ENCODE measurements at regions not wholly inside any gene's neighbourhood (a gene's known extent, or its start where the extent isn't known, plus 50 kb on each side); places are given as distances from the start of the nearest gene placed in this dataset.

DNA sequence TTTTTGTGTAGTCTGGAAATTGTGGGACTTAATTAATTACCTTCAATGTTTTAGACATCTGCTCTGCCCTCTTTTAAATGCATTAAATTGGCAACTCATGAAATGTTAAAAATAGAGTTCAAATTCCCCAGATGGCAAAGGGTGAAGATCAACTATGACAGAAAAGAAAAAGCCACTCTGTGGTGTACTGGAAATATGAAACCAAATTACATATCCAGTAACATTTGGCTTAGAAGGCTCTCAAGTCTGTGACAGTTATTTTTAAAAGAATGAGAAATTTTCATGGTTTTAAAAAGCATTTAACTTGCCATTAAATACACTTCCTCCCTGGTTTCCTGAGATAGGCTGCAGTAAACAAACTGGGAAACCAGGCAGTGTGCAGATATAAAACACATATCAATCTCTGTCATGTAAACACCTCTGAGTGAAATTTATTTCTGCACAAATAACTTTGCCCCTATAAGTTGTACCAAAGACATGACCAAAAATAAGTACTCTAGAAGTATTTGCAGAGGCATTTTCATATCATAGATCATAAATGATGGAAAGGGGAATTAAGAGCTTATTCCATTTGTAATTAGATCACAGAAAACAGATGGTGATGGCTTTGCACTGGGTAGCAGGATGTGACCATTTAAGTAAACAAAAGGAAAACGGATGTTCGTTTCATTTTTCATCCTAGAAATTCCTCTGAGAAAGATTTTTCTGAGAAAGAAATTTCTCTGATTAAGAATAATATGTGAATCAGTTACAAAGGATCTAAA, 360.1 kb downstream of the SAMD5 start:
- DNase-seq, result no peak

DNA sequence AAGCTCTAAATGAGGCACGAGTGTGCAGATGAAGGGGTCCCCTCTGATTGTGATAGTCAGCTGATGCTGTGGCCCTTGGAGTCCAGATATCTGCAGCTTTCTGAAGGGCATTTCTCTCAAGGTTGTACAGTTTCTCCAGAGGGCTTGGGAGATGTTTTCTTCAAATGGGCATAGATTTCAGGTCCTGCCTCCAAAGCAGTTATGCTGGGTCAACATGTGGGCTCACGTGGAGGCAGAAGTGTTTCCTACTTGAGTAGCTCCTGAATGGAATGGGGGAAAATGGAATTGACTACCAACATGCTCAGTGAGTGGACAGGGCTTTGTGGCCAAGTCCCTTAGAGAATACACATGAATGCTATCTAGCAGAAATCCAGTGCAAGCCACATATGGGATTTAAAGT, 360.7 kb downstream of the SAMD5 start:
- no peak for DNase-seq

DNA sequence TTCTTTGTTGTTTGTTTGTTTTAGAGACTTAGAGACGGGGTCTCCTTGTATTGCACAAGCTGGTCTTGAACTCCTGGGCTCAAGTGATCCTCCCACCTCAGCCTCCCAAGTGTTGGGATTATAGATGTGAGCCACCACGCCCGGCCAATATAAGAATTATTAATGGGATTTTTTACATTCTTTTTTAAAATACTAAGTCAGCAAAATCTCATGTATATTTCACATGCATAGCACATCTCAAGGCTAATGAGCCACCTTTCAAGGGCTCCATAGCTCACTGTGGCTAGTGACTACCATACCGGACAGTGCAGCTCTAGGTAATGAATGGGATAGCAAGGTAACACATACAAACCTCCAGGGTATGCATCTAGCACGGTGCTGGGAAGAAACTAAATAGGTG, 361.4 kb downstream of the SAMD5 start:
- DNase-seq, result no peak

DNA sequence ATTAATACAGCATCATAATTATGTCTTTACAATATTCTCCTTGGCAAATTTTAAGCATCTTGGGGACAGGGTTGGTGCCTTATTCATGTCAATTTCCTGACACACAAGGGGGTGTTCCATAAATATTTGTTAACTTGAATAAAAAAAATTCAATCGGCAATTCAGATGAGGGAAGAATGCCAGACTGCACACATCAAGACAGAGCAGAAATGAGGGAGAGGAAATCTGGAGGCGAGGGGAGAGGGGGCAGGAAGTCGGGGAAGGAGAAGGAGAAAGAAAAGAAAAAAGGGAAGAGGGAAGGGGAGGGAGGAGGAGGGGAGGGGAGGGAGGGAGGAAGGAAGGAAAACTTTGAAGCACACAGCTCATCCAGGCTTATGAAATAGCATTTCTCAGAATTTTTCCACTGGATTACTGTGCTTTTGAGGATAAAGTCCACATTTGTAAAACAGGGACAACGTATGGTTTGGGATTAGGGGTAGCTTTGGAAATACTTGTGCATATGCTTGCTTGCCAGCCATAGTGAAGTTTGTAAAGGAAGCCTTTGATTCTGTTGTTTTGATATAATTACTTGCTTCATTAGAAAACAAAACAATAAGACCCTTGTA, 362.1 kb downstream of the SAMD5 start:
- no peak for DNase-seq

DNA sequence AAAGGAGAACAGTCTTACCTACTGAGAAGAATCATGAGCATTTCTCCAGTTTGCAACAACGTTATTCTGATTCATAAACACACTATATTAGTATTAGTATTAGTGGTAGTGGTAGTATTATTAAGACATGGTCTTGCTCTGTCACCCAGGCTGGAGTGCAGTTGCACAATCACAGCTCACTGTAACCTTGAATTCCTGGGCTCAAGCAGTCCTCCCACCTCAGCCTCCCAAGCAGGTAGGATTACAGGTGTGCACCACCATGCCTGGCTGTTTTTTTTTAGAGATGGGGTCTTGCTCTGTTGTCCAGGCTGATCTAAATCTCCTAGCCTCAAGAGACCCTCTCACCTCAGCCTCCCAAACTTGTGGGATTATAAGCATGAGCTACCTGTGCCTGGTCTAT, 363.5 kb downstream of the SAMD5 start:
- DNase-seq, result no peak

DNA sequence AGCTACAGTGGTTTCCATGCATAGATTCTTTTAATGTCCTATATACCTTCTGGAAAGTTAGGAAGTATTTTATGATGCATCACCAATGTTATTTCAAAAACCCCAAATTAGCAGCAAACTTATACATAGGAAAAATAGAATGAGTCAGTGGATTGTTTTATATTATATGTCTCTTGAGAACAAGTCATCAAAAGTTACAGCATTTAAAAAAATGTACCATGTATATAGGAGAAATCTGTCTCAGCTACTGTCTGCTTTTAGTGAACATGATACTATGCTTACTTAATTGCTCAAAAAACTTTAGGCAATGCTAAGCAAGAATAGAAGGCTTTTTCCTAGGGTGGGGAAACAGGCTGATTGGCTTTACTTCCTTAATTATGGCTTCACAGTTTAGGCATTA, 365.3 kb downstream of the SAMD5 start:
- DNase-seq, result no peak

DNA sequence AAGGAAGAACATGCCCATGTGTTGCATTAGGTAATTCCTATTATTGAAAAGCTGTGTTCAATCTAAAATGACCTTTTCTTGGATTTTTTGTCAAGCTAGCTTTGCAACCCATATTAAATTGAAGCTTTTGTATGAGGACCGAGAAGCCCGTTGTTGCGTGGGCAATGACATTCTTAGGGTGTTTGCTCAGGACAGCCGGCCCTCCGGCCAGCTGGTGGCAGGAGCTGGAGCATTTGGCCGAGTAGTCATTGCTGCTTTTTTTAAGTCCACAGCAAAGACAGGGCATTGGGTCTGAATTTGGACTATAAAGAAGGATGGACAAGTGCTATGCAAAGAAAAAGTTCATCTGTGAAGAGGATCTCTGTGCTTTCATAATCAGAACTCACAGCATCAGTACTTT, 365.8 kb downstream of the SAMD5 start:
- no peak for DNase-seq

DNA sequence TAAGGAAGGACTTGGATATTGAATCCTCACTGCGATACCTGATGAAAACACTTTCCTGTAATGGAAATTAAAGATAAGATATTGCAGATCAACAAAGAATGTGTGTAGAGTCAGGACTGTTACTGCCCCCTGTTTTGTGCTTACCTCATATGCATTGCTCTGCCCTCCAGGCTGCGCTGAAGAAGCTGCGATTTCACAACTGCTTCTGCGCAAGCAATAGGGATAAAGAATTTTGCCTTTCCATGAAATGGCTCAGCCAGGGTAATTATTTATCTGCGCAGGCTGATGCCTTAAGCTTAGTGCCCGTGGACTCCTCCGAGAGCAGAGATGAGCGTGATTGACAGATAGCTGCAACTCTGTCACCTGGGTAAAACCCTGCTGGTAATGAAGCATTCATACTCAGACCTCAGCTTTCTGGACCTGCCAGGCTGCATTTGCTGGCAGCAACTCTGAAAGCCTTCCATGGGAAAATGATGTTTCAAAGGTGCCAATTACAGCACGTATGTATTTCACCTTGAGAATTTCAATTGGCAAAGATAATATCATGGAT, 370.6 kb downstream of the SAMD5 start:
- no peak for DNase-seq

DNA sequence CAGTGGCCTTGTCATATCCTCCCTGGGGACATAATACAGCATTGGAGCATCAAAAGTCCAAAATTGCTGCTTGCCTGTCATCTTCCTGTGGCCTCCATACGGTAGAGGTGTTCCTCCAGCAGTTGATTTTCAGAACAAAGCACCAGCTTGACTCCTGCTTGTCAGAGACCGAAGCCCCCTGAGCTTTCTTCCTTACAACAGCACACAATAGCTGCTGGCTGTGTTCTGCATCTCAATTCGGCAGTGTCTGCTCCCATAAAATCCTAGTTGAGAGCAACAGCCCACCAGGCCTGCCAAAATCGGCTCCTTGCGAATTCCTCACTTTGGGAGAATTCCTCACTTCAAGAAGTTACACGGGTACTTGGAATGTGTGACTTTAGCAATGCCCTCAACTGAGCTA, 372.9 kb downstream of the SAMD5 start:
- no peak for DNase-seq

DNA sequence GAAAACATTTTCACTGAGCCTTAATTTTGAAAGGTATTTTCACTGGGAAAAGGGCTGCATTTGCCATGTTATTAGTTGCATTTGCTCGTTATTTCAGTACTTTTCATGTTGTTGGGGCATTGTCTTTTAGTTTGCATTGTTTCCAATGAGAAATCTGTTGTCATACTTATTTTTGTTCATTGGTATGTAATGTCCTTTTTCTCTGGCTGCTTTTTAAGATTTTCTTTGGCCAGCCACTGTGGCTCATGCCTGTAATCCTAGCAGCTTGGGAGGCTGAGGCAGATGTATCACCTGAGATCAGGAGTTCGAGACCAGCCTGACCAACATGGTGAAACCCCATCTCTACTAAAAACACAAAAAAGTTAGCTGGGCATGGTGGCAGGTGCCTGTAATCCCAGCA, 379.9 kb downstream of the SAMD5 start:
- no peak for DNase-seq

DNA sequence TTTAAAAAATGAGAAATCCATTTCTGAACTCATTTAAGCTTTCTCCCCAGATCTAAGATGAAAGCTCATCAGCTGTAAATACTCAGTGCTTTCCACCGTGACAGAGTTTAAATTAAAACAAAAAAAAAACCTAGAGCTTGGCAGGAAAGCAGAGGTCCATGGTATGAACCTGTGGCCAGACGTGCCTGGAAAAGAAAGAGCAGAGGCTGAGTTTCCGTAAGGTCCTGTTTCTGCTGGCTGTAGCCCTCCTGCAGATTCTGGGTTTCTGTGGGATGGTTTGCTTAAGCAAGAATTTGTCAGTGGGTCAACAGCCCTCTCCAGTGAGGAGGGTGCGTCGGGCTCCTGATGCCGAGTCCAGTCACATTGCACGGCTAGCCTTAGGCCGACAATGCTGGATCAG, 383.2 kb downstream of the SAMD5 start:
- no peak for DNase-seq

DNA sequence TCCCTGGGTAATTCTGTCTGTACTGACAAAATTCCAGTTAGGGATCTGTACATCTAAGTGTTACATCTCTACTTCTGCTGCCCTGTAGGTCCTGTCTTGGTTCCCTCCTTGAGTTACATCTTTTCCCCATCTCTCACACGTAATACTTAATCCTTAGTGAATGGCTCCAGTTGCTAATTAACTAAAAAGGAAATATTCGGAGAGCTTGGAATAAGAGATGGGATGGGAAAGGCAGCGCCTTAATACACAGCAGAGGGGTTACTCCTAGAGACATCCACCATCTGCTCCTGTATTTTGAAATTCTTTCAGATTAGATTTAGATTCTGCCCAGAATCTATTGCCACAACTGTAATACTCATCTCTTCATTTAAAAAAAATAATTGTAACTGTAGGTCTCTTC, 384.0 kb downstream of the SAMD5 start:
- no peak for DNase-seq

DNA sequence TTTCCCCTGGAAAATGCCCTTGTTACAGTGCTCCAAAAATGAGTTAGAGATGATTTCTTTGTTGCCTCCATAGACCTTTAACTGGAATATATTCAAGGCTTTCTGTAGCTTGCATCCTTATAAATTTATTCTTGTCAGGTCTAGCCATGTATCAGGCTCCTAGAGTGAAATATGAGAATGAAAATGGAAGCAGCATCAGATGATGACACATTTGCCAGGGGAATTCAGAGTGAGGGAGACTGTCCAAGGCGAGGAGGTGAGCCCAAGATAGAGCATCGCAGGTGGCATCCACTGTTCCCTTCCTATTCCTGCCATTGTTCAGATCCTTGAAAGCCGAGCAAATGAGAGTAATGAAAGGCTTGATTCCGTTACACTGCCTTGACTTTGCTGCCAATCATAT, 386.8 kb downstream of the SAMD5 start:
- DNase-seq, result no peak

DNA sequence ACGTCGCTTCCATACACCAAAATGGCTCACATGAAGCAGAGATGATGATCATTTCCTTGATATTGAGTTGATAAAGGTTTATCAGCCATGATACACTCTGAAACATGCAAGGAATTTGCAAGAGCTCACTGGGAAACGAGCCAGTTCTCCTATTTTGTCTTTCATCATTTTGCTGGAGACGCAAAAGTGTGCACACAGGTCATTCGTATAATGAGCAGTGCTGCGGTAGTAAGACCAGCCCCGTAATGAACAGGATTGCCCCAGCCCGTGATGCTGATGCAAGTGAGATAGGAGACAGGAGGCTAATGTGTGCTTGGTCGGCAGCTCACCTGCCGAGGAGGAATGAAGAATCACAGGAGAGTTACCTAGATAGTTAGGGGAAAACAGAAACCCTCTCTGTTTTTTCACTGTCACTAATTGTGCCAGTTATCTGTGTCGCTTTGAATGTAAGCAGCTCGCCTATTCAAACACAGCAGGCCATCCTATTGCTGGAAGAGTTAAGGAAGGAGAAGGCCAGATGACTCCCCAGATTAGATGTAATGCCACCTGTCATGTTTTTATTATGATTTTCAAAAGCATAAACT, 391.8 kb downstream of the SAMD5 start:
- no peak for DNase-seq

DNA sequence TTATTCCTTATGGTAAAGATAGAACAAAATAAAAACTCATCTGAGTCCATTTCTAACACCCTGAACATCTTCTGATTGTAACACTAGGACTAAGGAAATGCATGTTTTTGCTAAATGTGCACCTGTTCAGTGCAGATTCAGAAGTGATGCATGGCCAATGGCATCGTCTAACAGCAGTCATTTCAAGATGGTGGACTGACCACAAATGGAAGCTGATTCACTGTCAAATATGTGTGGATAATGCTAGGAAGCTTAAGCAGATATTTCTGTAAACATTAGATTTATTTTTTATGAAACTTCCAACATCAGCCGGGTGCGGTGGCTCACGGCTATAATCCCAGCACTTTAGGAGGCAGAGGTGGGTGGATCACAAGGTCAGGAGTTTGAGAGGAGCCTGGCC, 394.8 kb downstream of the SAMD5 start:
- no peak for DNase-seq

DNA sequence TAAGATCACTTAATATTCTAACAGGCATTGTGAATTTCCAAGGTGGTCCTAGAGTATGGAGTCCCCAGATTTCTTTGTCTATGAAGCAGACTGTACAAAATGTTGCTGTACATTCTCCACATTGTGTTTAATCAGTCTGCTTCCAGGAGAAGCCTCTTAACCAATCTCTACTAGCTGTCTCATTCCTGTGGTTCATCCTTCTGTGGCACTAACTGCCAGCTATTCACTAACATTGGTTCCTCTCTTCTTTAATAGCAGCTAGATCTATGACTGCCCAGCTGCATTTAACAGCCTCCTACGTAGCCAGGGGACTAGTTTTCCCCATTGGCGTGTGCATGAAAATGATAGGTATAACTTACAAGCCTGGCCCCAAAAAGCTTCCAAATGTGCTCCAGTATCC, 395.4 kb downstream of the SAMD5 start:
- no peak for DNase-seq

DNA sequence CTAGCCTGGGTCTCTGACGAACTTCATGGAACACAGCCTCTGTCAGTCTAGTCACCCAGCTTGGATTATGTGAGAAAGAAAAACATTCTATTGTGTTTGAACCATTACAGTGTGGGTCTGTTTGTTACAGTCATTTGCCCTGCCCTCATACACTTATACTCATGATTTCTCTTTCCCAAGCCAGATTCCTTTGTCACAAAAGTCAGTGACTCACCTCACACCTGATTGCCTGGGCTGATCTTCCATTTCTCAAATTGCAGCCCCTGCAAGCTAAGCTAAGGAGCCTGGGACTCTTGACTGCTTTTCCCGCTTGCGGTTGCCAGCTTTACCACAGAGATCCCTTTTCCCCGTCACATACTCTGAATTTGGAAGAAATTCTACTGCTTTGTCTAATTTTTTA, 395.9 kb downstream of the SAMD5 start:
- DNase-seq, result no peak

DNA sequence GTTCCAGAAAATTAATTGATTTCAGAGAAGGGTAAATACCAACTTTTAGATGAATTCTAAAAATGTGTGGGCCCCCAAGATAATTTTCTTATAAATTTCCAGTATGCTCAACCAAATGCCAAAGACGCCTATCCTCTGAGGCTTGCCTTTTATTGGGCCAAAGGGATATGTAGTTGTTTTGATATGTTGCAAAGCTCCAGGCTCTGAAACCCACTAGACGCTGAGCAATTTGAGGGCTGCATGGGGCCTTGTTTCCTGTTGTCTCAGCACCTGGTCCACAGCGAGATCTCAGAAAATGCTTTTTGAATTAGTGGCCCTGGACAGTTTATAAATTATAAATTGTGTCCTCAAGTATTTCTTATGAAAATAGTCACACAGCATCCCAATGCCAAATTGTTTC, 397.2 kb downstream of the SAMD5 start:
- no peak for DNase-seq

DNA sequence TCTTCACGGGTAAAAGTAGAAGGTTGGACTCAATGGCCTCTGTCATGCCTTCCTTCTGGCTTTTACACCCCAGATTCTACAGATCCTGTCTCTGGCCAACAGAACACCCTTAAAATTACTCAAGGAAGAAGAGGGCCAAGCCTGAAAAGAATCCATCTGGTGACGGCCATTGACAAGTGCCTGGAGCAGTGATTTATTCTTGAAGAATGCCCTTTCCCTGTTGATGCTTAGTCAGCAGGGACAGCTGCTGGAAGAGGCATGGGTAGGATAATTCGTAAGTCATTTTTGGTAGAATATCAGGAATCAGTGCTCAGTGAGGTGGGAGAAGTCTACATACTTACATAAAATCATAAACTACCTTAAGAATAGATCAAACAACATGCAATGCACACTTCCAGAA, 397.9 kb downstream of the SAMD5 start:
- DNase-seq, result no peak

DNA sequence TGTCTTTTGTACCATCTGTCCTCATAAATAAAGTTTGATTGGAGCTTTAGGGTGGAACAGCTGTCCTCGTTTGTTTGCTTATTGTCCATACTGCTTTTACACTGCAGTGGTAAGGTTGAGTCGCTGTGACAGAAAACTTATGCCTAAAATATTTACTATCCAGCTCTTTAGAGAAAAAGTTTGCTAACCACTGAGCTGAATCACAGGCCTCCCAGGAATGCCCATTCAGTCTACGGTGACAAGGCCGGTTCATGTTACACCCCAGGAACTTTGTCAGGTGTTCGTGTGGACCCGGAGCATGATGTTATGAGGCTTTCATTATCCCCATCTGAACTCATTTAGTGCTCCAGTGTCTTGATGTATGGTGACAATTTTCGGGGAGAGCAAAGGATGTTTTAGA, 401.1 kb downstream of the SAMD5 start:
- no peak for DNase-seq

DNA sequence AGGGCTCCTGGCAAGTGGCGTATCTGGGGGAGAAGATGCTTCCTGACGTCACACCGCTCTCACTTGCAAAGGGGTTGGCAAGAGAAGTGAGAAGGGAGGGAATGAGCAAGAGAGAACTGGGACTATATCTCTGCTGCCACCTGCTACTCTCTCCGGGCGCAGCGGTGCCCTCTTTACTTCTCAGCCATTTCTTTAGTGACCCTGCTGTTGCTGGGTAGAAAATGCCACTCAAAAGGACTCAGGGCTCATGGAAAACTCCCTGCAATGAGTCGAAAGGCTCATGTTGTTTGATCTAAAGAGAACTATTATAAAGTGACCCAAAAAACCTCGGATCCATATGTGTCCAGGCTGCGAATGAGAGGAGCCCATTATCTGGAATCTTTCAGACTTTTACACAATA, 401.8 kb downstream of the SAMD5 start:
- DNase-seq, result no peak

DNA sequence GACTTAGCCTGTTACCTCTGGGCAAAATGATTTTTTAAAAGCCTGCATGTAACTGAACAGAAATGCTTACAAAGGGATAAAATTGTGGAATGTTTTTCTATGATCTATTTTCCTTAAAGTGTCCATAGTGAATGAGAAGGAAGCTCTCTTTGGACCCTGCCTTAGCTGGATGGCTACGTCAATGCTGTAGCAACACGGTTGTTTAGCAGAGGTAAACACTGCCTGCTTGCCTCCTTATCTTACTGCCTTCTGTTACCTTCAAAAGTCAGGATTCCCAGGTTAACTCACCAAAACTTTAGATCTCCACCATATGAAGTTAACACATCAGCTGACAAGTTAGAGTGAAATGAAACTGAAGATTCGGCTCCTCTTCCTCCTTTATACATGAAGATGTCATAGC, 402.6 kb downstream of the SAMD5 start:
- DNase-seq, result no peak

DNA sequence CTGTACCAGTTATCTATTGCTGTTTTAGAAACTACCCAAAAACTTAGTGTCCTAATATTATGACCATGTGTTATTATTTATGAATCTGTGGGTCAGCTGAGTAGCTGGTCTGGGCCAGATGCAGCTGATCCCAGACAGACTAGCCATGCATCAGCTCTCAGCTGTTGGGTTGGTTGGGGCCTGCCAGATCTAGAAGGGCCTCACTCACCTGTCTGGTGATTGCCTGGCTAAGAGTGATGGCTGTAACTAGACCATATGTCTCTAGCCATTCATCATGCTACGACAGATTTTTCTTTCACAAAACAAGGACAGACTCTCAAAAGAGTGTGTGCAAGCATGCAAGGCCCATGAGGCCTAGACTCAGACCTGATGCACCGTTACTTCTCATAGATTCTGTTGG, 403.2 kb downstream of the SAMD5 start:
- no peak for DNase-seq

DNA sequence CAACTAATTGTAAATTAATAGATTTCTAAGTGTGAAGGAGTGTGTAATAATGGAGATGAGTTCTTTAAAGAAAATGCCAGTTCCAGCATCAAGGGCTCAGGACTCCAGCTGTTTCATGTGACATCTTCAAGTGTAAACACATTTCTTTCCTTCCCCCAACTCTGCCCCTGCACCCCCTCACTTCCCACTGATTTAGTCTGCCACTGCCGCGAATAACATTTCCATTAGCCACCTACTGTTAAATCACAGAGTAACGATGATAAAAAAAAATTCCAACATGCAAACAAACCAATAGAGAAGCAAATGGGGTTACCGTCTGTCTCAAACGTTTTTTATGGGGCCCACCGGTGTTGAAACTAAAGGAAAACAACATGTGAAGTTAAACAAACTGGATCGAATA, 414.3 kb downstream of the SAMD5 start:
- DNase-seq, result no peak

DNA sequence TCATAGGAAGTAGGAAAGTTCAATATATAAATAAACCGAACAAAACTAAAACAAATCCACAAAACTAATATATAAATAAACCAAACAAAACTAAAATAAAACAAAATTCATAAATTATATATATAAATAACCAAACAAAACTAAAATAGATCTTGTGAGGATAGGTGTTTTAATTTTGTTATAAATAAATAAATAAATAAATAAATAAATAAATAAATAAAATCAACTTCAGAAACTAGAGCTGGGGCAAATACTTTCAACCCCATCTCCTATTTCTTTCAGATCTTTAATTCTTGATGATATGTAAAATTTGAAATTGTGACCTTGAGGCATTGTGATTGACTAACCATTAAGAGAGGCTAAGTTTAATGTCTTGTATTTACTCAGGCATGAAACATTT, 416.1 kb downstream of the SAMD5 start:
- no peak for DNase-seq
